Muscle layer of colon (tissue), 2 donors: ENCODE measurements at regions not wholly inside any gene's neighbourhood (a gene's known extent, or its start where the extent isn't known, plus 50 kb on each side); places are given as distances from the start of the nearest gene placed in this dataset.
"Not testable (repeated sequence)": the region's sequence is repeated elsewhere in the genome, so short reads cannot be mapped to it uniquely, and the experiment has no call there.

Experiments used
- H3K27ac ChIP-seq: one replicate; pipeline ENCODE4 v1.7.0; 2013; ENCODE audit warnings: low read depth, mild to moderate bottlenecking, low read length, moderate library complexity
- H3K27me3 ChIP-seq, 2 donors: one replicate each; pipeline ENCODE4 v1.7.0; 2013; ENCODE audit warnings: low read length in 2 of 2, mild to moderate bottlenecking in 2 of 2; ENCODE audit not compliant: insufficient read depth in 2 of 2, control insufficient read depth in 1 of 2
- H3K36me3 ChIP-seq: one replicate; pipeline ENCODE4 v1.7.0; 2013; ENCODE audit warnings: mild to moderate bottlenecking, low read length; ENCODE audit not compliant: insufficient read depth
- H3K4me1 ChIP-seq: one replicate; pipeline ENCODE4 v1.7.0; 2013; ENCODE audit warnings: mild to moderate bottlenecking, low read length; ENCODE audit not compliant: insufficient read depth
- H3K4me3 ChIP-seq, 2 donors: one replicate each; pipeline ENCODE4 v1.7.0; 2013; ENCODE audit warnings: low read length in 2 of 2, low read depth in 1 of 2, mild to moderate bottlenecking in 1 of 2, moderate library complexity in 1 of 2
- H3K9ac ChIP-seq: one replicate; pipeline ENCODE4 v1.7.0; 2013; ENCODE audit warnings: low read length
- H3K9me3 ChIP-seq: one replicate; pipeline ENCODE4 v1.7.0; 2013; ENCODE audit warnings: mild to moderate bottlenecking, low read length
- donor health status: abdominal sarcoma.
- donor health status: Adenocarcinoma of cecum.

DNA sequence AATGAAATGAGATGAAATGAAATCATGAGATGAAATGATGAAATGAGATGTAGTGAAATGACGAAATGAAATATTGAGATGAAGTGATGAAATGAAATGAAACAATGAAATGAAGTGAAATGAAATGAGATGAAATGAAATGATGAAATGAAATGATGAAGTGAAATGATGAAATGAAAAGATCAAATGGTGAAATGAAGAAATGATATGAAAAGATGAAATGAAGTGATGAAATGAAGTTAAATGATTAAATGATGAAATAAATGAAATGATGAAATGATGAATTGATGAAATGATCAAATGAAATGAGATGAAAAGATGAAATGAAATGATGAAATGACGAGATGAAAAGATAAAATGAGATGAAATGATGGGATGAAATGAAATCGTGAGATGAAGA, 132.3 kb upstream of the TP53TG3D start:
- not testable (repeated sequence) for H3K27me3 ChIP-seq, H3K4me3 ChIP-seq, H3K4me1 ChIP-seq, H3K27ac ChIP-seq, H3K36me3 ChIP-seq, H3K9ac ChIP-seq, H3K9me3 ChIP-seq

DNA sequence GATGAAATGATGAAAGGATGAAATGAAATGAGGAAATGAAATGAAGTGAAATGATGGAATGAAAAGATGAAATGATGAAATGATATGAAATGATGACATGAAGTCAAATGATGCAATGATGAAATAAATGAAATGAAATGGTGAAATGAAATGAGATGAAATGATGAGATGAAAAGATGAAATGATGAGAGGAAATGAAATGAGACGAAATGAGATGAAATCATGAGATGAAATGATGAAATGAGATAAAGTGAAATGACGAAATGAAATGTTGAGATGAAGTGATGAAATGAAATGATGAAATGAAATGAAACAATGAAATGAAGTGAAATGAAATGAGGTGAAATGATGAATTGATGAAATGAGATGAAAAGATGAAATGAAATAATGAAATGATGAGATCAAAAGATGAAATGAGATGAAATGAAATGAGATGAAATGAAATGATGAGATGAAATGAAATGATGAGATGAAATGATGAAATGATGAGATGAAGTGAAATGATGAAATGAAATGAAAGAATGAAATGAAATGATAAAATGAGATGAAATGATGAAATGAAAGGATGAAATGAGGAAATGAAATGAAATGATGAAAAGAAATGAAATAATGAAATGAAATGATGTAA, 131.7 kb upstream of the TP53TG3D start:
- not testable (repeated sequence) for H3K4me3 ChIP-seq, H3K36me3 ChIP-seq, H3K9ac ChIP-seq, H3K9me3 ChIP-seq, H3K27me3 ChIP-seq, H3K27ac ChIP-seq, H3K4me1 ChIP-seq

DNA sequence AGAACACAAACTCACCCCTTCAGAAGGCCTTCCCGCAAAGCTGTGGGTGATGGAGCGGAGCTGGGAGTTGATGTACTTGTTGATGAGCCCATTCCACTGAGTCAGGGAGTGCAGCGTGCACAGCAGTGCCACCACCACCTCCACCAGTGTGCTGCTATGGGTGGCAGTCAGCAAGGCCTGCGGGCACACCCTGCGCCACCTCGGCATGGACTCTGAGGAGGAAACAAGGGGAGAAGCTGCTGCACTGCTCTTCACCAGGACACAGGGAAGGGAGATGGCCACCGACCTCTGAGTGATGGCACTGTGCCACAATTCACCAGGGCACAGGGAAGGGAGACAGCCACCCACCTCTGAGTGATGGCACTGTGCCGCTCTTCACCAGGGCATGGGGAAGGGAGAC, 100.7 kb upstream of the TP53TG3D start:
- not testable (repeated sequence) for H3K36me3 ChIP-seq, H3K9me3 ChIP-seq, H3K27me3 ChIP-seq, H3K9ac ChIP-seq, H3K4me3 ChIP-seq, H3K4me1 ChIP-seq, H3K27ac ChIP-seq

DNA sequence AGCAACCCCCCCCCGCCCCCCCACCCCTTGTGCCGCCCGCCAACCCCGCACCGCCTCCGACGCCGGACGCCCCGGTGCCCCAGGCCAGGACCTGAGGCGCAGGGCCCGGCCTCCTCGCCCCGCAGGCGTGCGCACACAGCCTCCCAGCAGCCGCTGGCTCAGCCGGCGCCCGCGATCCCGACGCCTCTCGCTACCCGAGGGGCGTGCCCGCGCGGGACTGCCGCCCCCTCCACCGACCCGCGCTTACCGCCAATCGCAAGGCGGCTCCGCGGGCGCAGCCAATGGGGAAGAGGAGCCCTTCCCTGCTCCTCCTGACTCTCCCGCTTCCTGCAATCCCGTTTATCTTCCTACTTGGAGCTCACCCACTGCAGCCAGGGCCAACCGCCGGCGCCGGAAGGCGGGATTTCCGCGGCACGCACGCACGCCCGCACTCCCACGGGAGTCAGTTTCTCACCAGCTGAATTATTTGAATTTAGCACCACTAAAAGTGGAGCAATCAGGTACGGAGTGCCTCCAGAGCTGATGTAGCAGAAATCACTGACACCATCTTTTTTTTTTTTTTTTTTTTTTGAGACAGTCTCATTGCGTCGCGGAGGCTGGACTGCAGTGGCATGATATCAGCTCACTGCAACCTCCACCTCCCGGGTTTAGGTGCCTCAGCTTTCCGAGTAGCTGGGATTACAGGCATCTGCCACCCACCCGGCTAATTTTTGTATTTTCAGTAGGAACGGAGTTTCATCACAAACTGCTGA, 65.0 kb upstream of the TP53TG3D start:
- not testable (repeated sequence) for H3K27ac ChIP-seq, H3K27me3 ChIP-seq, H3K9me3 ChIP-seq, H3K9ac ChIP-seq, H3K4me1 ChIP-seq, H3K36me3 ChIP-seq, H3K4me3 ChIP-seq

DNA sequence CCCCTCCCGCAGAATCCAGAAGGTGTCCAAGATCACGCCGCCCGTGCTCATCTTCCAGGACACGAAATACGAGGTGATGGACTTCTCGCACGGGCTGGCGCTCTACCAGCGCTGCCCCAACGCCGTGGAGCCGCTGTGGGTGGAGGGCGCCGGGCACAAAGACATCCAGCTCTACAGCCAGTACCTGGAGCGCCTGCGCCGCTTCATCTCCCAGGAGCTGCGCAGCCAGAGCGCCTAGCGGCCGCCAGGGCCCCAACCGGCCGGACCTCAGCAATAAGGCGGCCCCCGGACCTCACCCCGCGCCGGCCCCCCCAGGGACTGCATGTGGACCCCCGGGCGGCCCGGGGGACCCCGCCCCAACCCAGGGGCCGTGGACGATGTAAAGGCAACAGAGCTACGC, 50.5 kb upstream of the TP53TG3D start:
- H3K9me3 ChIP-seq, H3K4me1 ChIP-seq, H3K27ac ChIP-seq, H3K4me3 ChIP-seq, H3K36me3 ChIP-seq, H3K9ac ChIP-seq, H3K27me3 ChIP-seq: not testable (repeated sequence)
